Right atrium auricular region (tissue), 2 donors: ENCODE measurements at regions not wholly inside any gene's neighbourhood (a gene's known extent, or its start where the extent isn't known, plus 50 kb on each side); places are given as distances from the start of the nearest gene placed in this dataset.

Source experiments
- DNase-seq: peaks from one replicate; pipeline ENCODE4 v3.0.0-alpha.2; 2019; ENCODE audit warnings: low spot score
- H3K27ac ChIP-seq, 2 donors: fragments of 200-600 bp; sonication (generic); 1 replicate in 1 of 2; 2 replicates in 1 of 2; pipeline ENCODE4 v1.5.1; 2016 to 2019
- H3K27me3 ChIP-seq, 2 donors: fragments of 200-600 bp; sonication (generic); one replicate each; pipeline versions ENCODE4 v1.5.1 to v1.6.0; 2017 to 2019
- H3K36me3 ChIP-seq: fragments of 200-600 bp; sonication (generic); one replicate; pipeline ENCODE4 v1.5.1; 2016
- H3K4me1 ChIP-seq, 2 donors: fragments of 200-600 bp; sonication (generic); one replicate each; pipeline versions ENCODE4 v1.5.1 to v1.6.0; 2017 to 2019
- H3K4me3 ChIP-seq, 2 donors: fragments of 200-600 bp; sonication (generic); 1 replicate in 1 of 2; 2 replicates in 1 of 2; pipeline ENCODE4 v1.5.1; 2017 to 2019; ENCODE audit warnings: mild to moderate bottlenecking in 1 of 2, moderate library complexity in 1 of 2
- H3K9me3 ChIP-seq, 2 donors: fragments of 200-600 bp; sonication (generic); one replicate each; pipeline ENCODE4 v1.5.1; 2019
- TF ChIP-seq, protein P1 (sequence below), 2 donors: fragments of 200-600 bp; sonication (generic); IDR thresholded peaks; one replicate each; pipeline ENCODE4 v1.5.1; 2019; ENCODE audit warnings: antibody characterized with exemption in 2 of 2

- no peaks in the 10 kb centered on the region for H3K4me1 ChIP-seq
- no peaks in the 10 kb centered on the region for H3K27me3 ChIP-seq
- no peaks in the 10 kb centered on the region for H3K36me3 ChIP-seq
- no peak for DNase-seq
- no peak overlapping the region for H3K27ac ChIP-seq
- TF ChIP-seq, protein P1, sequence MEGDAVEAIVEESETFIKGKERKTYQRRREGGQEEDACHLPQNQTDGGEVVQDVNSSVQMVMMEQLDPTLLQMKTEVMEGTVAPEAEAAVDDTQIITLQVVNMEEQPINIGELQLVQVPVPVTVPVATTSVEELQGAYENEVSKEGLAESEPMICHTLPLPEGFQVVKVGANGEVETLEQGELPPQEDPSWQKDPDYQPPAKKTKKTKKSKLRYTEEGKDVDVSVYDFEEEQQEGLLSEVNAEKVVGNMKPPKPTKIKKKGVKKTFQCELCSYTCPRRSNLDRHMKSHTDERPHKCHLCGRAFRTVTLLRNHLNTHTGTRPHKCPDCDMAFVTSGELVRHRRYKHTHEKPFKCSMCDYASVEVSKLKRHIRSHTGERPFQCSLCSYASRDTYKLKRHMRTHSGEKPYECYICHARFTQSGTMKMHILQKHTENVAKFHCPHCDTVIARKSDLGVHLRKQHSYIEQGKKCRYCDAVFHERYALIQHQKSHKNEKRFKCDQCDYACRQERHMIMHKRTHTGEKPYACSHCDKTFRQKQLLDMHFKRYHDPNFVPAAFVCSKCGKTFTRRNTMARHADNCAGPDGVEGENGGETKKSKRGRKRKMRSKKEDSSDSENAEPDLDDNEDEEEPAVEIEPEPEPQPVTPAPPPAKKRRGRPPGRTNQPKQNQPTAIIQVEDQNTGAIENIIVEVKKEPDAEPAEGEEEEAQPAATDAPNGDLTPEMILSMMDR (IDR thresholded peaks at IDR 0.05), result no peak
- no peaks in the 10 kb centered on the region for H3K9me3 ChIP-seq
- H3K4me3 ChIP-seq, result no peak overlapping the region
These were observed 200.3 kb upstream of the FAM83B start for GRCh38 chr6:54646069-54646950.

DNA sequence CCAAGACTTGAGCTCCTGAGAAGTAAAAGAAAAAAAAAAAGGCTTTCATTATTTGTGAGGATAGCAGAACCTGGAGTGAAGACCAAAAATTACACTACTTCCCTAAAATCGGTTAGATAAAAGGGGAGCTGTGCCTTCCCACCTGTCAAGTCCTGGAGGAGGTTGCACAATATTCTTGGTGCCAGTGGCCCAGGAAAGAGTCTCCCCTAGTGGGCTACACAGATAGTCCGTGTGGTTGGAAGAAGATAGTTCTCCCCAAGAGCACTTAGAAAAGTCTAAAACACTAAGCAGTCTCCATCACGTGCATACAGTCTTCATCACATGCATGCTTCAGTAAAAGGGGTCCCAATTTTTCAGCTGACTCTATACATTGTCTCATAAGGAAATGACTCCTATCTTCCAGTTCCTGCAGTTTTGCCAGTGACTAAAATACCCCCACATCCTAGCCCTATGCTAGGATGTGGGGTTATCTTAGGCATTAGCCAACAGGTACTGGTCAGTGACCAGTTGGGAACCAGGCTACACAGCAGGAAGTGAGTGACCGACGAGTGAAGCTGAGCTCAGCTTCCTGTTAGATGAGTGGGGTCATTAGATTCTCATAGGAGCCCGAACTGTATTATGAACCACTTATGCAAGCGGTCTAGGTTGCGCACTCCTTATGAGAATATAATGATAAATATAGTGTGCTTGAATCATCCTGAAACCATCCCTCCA is 199.5 kb upstream of the FAM83B start:
- Histone ChIP-seq H3K4me1 (no peaks in the 10 kb centered on the region), H3K27me3 (no peaks in the 10 kb centered on the region), H3K27ac (no peak overlapping the region), H3K36me3 (no peaks in the 10 kb centered on the region), H3K9me3 (no peaks in the 10 kb centered on the region), H3K4me3 (no peak overlapping the region)
- no peak for DNase-seq
- TF ChIP-seq, protein P1 (IDR thresholded peaks at IDR 0.05), result no peak

DNA sequence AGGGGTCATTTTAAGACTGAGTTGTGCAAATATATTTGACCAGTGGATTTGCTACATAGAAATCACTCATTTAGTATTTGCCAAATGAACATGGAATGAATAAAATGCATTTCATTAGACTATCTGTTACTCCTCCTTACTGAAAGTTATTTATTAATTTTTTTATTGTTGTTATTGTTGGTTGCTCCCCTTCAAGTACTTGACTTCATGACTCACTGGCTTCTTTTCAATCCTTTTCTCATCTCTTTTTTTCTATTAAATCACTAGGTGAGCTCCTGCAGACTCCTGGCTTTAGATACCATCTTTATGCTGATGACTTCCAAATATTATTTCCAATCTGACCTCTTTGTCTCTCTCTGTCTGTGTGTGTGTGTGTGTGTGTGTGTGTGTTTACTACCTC is 192.2 kb upstream of the FAM83B start:
- Histone ChIP-seq H3K36me3 (no peaks in the 10 kb centered on the region), H3K4me1 (no peaks in the 10 kb centered on the region), H3K27ac (no peak overlapping the region), H3K9me3 (no peaks in the 10 kb centered on the region), H3K4me3 (no peak overlapping the region), H3K27me3 (no peaks in the 10 kb centered on the region)
- DNase-seq, result no peak
- TF ChIP-seq, protein P1 (IDR thresholded peaks at IDR 0.05), result no peak

GRCh38 chr6:54655162-54655561 is 191.4 kb upstream of the FAM83B start:
- Histone ChIP-seq H3K36me3 (no peaks in the 10 kb centered on the region), H3K9me3 (no peaks in the 10 kb centered on the region), H3K27ac (no peak overlapping the region), H3K4me3 (no peak overlapping the region), H3K27me3 (no peaks in the 10 kb centered on the region), H3K4me1 (no peaks in the 10 kb centered on the region)
- TF ChIP-seq, protein P1 (IDR thresholded peaks at IDR 0.05), result no peak
- no peak for DNase-seq

- H3K27ac ChIP-seq, result no peak overlapping the region
- H3K4me3 ChIP-seq, result no peak overlapping the region
- DNase-seq, result no peak
- TF ChIP-seq, protein P1 (IDR thresholded peaks at IDR 0.05), result no peak
- H3K36me3 ChIP-seq, result no peaks in the 10 kb centered on the region
- H3K27me3 ChIP-seq, result no peaks in the 10 kb centered on the region
- H3K9me3 ChIP-seq, result peaks cover 5 to 20% of the 10 kb centered on the region in 2 donors
- H3K4me1 ChIP-seq, result no peaks in the 10 kb centered on the region
These were observed 181.3 kb upstream of the FAM83B start for GRCh38 chr6:54665278-54665677.
